ENCODE measurements at regions not wholly inside any gene's neighbourhood (a gene's known extent, or its start where the extent isn't known, plus 50 kb on each side); places are given as distances from the start of the nearest gene placed in this dataset.
"Not testable (repeated sequence)": the region's sequence is repeated elsewhere in the genome, so short reads cannot be mapped to it uniquely, and the experiment has no call there.

DNA sequence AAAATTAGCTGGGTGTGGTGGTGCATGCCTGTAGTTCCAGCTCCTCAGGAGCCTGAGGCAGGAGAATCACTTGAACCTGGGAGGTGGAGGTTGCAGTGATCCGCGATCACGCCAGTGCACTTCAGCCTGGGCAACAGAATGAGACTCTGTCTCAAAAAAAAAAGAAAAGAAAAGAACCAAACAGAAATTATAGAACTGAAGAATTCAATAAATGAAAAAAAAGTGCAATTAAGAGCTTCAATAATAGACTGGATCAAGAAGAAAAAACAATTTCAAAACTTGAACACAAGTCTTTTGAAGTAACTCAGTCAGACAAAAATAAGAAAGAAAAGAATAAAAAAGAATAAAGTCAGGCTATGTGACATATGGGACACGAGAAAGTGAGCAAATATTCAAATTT lies 175.8 kb upstream of the ZSWIM2 start:
- Histone ChIP-seq H3K36me3 (no peaks in the 10 kb centered on the region), H3K27me3 (no peaks in the 10 kb centered on the region), H3K4me1 (no peaks in the 10 kb centered on the region), H3K27ac (no peak overlapping the region), H3K9me3 (peaks cover 8 to 17% of the 10 kb centered on the region in 2 donors), H3K4me3 (no peak overlapping the region)
- DNase-seq (ENCODE audit: low spot score in 2 of 2), result no peak
- intact Hi-C loops (cut with DNase I; ENCODE audit: low total_unique reads), result no loop called here
- TF ChIP-seq, protein P1, sequence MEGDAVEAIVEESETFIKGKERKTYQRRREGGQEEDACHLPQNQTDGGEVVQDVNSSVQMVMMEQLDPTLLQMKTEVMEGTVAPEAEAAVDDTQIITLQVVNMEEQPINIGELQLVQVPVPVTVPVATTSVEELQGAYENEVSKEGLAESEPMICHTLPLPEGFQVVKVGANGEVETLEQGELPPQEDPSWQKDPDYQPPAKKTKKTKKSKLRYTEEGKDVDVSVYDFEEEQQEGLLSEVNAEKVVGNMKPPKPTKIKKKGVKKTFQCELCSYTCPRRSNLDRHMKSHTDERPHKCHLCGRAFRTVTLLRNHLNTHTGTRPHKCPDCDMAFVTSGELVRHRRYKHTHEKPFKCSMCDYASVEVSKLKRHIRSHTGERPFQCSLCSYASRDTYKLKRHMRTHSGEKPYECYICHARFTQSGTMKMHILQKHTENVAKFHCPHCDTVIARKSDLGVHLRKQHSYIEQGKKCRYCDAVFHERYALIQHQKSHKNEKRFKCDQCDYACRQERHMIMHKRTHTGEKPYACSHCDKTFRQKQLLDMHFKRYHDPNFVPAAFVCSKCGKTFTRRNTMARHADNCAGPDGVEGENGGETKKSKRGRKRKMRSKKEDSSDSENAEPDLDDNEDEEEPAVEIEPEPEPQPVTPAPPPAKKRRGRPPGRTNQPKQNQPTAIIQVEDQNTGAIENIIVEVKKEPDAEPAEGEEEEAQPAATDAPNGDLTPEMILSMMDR (IDR thresholded peaks at IDR 0.05), result no peak
- TF ChIP-seq POLR2A (IDR thresholded peaks at IDR 0.05) (no peak), POLR2AphosphoS5 (IDR thresholded peaks at IDR 0.05) (no peak)

DNA sequence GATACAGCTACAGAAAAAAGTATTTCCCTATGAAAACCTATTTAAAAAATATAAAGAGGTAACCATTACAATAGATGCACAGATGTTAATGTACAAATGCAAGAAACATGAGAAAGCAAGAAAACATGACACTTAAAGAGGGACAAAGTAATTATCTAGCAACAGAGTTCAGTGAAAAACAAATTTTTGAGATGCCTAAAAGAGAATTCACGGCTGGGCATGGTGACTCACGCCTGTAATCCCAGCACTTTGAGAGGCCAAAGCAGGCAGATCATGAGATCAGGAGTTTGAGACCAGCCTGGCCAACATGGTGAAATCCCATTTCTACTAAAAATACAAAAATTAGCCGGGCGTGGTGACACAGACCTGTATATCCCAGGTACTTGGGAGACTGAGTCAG lies 175.0 kb upstream of the ZSWIM2 start:
- H3K27ac ChIP-seq; intact Hi-C loops (cut with DNase I; ENCODE audit: low total_unique reads); H3K36me3 ChIP-seq; DNase-seq (ENCODE audit: low spot score in 2 of 2); H3K4me1 ChIP-seq; H3K4me3 ChIP-seq; H3K27me3 ChIP-seq: not testable (repeated sequence)
- H3K9me3 ChIP-seq, result peaks cover 8 to 17% of the 10 kb centered on the region in 2 donors

GRCh38 chr2:187017438-187017837 lies 168.5 kb upstream of the ZSWIM2 start:
- DNase-seq (ENCODE audit: low spot score in 2 of 2), result no peak
- Histone ChIP-seq H3K36me3 (no peaks in the 10 kb centered on the region), H3K4me3 (no peak overlapping the region), H3K9me3 (no peaks in the 10 kb centered on the region), H3K27me3 (no peaks in the 10 kb centered on the region), H3K27ac (no peak overlapping the region), H3K4me1 (no peaks in the 10 kb centered on the region)
- intact Hi-C loops (cut with DNase I; ENCODE audit: low total_unique reads), result no loop called here
- no peak for TF ChIP-seq POLR2AphosphoS5 (IDR thresholded peaks at IDR 0.05)
- no peak for TF ChIP-seq POLR2A (IDR thresholded peaks at IDR 0.05)
- TF ChIP-seq, protein P1 (IDR thresholded peaks at IDR 0.05), result no peak

GRCh38 chr2:187013058-187013457 lies 164.1 kb upstream of the ZSWIM2 start:
- Histone ChIP-seq H3K4me1 (no peaks in the 10 kb centered on the region), H3K4me3 (no peak overlapping the region), H3K36me3 (no peaks in the 10 kb centered on the region), H3K27ac (no peak overlapping the region), H3K27me3 (no peaks in the 10 kb centered on the region), H3K9me3 (no peaks in the 10 kb centered on the region)
- TF ChIP-seq, protein P1 (IDR thresholded peaks at IDR 0.05), result no peak
- TF ChIP-seq POLR2AphosphoS5 (IDR thresholded peaks at IDR 0.05), result no peak
- TF ChIP-seq POLR2A (IDR thresholded peaks at IDR 0.05), result no peak
- no peak for DNase-seq (ENCODE audit: low spot score in 2 of 2)
- intact Hi-C loops (cut with DNase I; ENCODE audit: low total_unique reads), result no loop called here

GRCh38 chr2:187011206-187011832 lies 162.3 kb upstream of the ZSWIM2 start:
- no peak for DNase-seq (ENCODE audit: low spot score in 2 of 2)
- no peaks in the 10 kb centered on the region for H3K36me3 ChIP-seq
- H3K4me1 ChIP-seq, result no peaks in the 10 kb centered on the region
- H3K9me3 ChIP-seq, result no peaks in the 10 kb centered on the region
- intact Hi-C loops (cut with DNase I; ENCODE audit: low total_unique reads), result no loop called here
- TF ChIP-seq POLR2A (IDR thresholded peaks at IDR 0.05), result no peak
- TF ChIP-seq, protein P1 (IDR thresholded peaks at IDR 0.05), result no peak
- TF ChIP-seq POLR2AphosphoS5 (IDR thresholded peaks at IDR 0.05), result no peak
- H3K4me3 ChIP-seq, result no peak overlapping the region
- H3K27me3 ChIP-seq, result no peaks in the 10 kb centered on the region
- no peak overlapping the region for H3K27ac ChIP-seq
